ENCODE measurements at regions not wholly inside any gene's neighbourhood (a gene's known extent, or its start where the extent isn't known, plus 50 kb on each side); places are given as distances from the start of the nearest gene placed in this dataset.

GRCh38 chr7:63040336-63040735 lies 958.3 kb upstream of the ZNF722 start:
- TF ChIP-seq SUZ12 (IDR thresholded peaks at IDR 0.05; ENCODE audit: extremely low read depth, insufficient read depth, insufficient read length) = no peak
- TF ChIP-seq ZNF274 (IDR thresholded peaks at IDR 0.05; ENCODE audit: low read depth, low read length) = no peak
